G401 (cell line): ENCODE measurements at regions not wholly inside any gene's neighbourhood (a gene's known extent, or its start where the extent isn't known, plus 50 kb on each side); places are given as distances from the start of the nearest gene placed in this dataset.
"Not testable (repeated sequence)": the region's sequence is repeated elsewhere in the genome, so short reads cannot be mapped to it uniquely, and the experiment has no call there.

ENCODE experiments used
- DNase-seq: peaks from one replicate; pipeline ENCODE4 v3.0.0-alpha.2; 2015; ENCODE audit warnings: low spot score
- in situ Hi-C: cut with HindIII; loops from 2 replicates; pipeline ENCODE4 v1.10.0; 2016; ENCODE audit warnings: low sequenced_read_pairs, mixed read lengths

- in situ Hi-C loops: no loop called here
- DNase-seq: no peak
These were observed 115.0 kb downstream of the ADAM29 start for GRCh38 chr4:175033162-175033561.

DNA sequence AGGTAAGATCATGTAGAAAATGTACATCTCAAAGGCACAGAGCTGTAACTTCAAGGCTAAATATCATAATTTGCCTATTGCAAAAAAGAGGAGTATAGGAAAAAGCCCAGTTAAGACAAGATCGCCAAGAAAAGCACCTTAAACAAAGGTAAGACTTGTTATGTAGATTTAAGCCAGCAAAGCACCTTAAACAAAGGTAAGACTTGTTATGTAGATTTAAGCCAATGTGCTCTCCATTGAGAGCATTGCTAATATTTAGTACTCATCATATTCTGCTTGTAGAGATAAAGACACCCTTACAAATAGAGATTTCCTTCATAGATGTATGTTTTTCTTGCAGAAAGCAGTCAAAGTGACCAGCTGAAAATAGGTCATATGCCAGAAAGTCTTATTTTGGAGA lies 115.8 kb downstream of the ADAM29 start:
- DNase-seq: no peak
- in situ Hi-C loops: no loop called here

DNA sequence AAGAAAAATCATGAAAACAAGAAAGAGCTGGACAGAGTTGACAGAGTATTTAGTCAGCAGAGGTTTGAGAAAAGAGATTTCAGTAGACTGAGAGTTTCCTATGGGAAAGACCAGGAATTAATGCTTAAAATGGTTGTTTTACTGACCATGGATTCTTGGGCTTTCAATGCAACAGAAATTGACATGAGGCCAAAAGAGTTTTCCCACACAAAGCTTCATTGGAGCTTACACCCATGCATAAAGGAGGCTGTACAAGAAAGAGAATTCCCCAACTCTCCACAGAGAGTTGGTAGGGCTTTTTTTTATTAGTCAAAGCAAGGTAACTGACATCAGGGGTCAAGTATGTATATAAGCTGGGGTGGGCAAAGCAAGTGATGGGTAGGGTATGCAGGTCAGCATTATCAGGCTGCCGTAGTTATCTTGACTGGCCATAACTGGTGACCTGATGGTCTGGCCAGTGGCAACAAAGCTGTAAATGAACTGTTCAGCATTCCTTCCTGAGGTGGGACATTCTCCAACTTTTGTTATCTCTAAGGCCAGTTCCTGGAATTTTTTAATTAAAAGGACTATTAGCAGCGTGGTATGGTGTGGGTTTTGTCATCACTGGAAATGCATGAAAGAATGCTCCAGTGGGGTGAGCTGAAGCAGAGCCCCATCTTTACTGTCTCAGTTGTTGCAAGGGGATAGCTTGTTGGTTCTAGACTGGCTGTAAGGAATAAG lies 117.0 kb downstream of the ADAM29 start:
- in situ Hi-C loops: no loop called here
- DNase-seq: no peak

DNA sequence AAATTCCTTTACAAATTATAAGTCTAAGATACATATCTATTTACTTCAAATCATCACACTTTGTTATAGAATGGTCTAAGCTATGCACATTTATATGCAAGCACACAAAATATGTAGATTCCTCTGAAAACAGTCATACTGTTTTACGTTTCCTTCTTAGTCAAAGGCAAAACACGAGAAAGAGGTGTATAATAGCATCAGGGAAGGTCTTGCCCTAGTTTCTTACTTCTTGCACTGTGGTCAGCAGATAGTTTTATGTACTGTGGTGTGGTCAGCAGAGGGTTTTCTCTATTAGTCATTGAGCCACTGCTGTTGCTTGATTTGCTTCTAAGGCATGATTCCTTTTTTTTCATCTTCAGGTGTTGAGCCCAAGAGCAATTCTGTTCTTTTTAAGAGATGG lies 117.7 kb downstream of the ADAM29 start:
- no peak for DNase-seq
- in situ Hi-C loops: no loop called here

- no peak for DNase-seq
- in situ Hi-C loops: no loop called here
These were observed 130.1 kb downstream of the ADAM29 start for GRCh38 chr4:175048111-175048784.

- no peak for DNase-seq
- in situ Hi-C loops: no loop called here
These were observed 130.7 kb downstream of the ADAM29 start for GRCh38 chr4:175048906-175049305.

GRCh38 chr4:175051974-175052373 lies 133.8 kb downstream of the ADAM29 start:
- DNase-seq: no peak
- in situ Hi-C loops: no loop called here

- in situ Hi-C loops: no loop called here
- DNase-seq: no peak
These were observed 136.8 kb downstream of the ADAM29 start for GRCh38 chr4:175054980-175055379.

- in situ Hi-C loops: no loop called here
- no peak for DNase-seq
These were observed 144.0 kb downstream of the ADAM29 start for GRCh38 chr4:175062183-175062592.

GRCh38 chr4:175065228-175065627 lies 147.1 kb downstream of the ADAM29 start:
- in situ Hi-C loops: no loop called here
- no peak for DNase-seq

DNA sequence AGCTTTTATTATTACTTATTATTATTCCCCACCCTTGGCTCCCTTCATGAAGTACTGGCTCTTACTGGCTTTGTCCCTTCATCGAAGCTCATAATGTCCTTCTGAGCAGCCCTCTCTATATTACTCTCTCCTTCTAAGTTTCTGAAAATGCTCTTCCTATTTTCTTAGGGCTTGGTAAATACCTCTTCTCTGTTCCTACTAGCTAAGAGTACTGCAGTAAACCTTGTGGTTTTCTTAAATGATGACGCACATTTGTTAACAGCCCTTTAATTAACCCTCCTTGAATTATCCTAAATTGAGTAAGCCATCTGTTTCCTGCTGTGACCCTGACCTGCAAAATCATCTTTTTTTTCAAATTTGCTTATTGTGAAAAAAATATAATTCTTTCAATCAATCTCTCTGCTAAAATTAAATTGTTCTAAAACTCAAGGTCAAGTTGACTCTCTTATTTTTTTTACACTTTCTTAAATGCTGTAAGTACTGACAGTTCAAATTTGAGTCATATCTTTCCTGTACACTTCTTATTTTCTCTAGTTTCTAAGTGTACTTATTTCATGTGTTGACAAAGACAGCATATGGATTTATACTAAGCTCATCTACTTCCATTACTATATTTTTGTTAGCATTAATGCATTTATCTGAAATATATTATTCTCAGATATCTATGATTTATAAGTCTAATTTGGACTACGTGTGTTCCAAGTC lies 148.9 kb downstream of the ADAM29 start:
- no peak for DNase-seq
- in situ Hi-C loops: no loop called here

- no peak for DNase-seq
- in situ Hi-C loops: no loop called here
These were observed 150.1 kb downstream of the ADAM29 start for GRCh38 chr4:175068266-175068665.

DNA sequence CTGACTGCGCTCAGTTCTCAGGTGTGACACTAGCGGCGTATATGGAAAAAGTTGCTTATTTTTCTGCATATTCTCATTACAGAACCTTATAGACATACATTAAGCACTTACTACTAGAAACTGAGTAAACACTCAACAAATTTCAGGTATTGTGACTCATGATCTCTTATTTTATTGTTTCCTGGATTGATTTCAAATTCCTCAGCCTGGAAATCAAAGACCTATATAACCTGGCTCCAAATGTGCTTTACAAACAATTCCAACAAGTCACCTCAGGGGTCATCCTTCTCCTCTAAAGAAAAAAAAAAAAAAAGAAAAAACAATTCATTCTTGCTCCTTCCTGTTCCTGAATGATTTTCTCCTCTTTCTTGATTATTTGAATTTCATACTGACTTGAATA lies 152.3 kb downstream of the ADAM29 start:
- no peak for DNase-seq
- in situ Hi-C loops: no loop called here

DNA sequence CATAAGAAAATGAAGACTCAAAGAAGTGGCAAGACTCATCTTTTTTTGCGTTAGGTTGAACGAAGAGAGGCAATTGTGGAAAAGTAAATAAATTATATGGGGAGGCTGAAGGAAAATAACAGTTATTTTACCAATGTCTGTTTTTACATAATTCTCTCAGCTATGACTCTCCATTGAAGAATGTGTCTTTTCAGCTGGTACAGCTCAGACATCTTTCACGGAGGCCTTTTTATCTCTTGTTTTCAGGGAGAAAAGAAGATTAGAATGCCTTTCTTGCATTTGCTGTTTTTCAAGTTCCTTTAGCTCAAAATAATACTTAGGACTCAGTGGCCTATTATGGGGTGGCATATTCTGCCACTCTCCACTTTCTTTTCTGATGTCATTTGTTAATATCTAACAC lies 153.0 kb downstream of the ADAM29 start:
- in situ Hi-C loops: no loop called here
- DNase-seq: no peak

- in situ Hi-C loops: no loop called here
These were observed 169.0 kb downstream of the ADAM29 start for GRCh38 chr4:175087145-175087544.

GRCh38 chr4:175090116-175090515 lies 172.0 kb downstream of the ADAM29 start:
- in situ Hi-C loops: no loop called here
- no peak for DNase-seq

More at GRCh38 chr4:175087145-175087544, 169.0 kb downstream of the ADAM29 start:
- no peak for DNase-seq

DNA sequence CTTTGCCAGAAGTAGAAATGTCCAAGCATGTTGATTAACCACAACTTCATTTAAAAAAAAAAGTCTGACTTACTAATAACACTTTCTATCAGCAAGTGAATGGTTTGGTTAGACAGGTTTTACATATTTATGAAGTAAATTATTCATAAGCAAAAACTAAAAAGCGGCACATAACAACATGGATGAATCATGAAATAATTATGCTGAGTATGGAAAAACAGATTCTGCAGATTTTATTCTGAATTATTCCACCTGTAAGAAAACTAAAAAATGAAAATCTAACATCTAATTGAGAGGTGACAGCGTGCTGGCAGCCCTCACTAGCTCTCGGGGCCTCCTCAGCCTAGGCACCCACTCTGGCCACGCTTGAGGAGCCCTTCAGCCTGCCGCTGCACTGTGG lies 173.5 kb downstream of the ADAM29 start:
- no peak for DNase-seq
- in situ Hi-C loops: no loop called here

- DNase-seq: no peak
- in situ Hi-C loops: no loop called here
These were observed 174.0 kb downstream of the ADAM29 start for GRCh38 chr4:175092114-175092513.

DNA sequence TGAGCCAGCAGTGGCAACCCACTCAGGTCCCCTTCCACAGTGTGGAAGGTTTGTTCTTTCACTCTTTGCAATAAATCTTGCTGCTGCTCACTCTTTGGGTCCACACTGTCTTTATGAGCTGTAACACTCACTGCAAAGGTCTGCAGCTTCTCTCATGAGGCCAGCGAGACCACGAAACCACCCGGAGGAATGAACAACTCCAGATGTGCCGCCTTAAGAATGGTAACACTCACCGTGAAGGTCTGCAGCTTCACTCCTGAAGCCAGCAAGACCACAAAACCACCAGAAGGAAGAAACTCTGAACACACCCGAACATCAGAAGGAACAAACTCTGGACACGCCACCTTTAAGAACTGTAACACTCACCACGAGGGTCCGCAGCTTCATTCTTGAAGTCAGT lies 174.9 kb downstream of the ADAM29 start:
- in situ Hi-C loops, DNase-seq: not testable (repeated sequence)

GRCh38 chr4:175103403-175103802 lies 185.2 kb downstream of the ADAM29 start:
- in situ Hi-C loops: no loop called here

More at GRCh38 chr4:175103403-175103802, 185.2 kb downstream of the ADAM29 start:
- DNase-seq: no peak
